GM21423 (cell line): ENCODE measurements at regions not wholly inside any gene's neighbourhood (a gene's known extent, or its start where the extent isn't known, plus 50 kb on each side); places are given as distances from the start of the nearest gene placed in this dataset.

Experiments used
- ATAC-seq: cut with Tn5 transposase; IDR thresholded peaks from one replicate; pipeline ENCODE4 v1.9.1; 2021; ENCODE audit warnings: mild to moderate bottlenecking, moderate library complexity; ENCODE audit not compliant: unreplicated experiment

DNA sequence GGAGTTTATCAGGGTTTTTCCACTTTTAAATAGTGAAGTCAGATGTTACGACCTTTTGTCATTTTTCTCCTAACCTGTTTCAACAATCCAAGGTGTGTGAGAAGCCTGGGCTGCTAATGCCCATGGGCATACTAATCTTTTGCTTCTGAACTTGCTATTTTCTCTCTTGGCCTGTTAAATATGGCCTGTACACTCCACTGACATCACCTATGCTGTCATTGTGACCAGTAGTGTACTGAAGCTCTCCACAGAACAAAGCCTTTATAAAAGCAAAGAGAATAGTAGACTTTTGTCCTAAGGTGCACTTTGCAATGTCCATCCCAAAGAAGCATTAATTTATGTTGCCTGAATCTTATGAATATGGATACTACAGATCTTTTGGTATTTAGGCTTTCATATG is 1490.5 kb downstream of the STIM2 start:
- ATAC-seq, result no peak

DNA sequence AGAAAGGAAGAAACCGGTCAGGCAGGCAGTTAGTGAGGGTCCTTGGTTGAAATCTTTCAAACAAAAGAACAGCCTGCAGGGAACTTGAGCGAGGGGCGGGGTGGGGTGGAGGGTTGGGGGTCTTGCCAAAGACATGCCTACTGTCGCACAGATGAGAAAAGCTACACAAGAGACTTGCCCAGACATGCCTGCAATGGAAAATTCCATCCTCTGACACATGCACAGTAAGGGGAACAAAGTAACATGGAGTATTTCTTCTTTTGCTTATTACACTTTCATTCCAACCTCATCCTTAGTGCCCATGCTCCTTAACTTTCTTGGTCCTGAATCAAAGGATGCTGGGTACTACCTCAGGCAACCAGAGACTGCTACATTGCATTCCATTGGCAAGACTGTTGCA is 1491.2 kb downstream of the STIM2 start:
- ATAC-seq, result no peak

GRCh38 chr4:28354880-28355656 is 1494.4 kb downstream of the STIM2 start:
- ATAC-seq, result no peak

GRCh38 chr4:28357990-28358389 is 1497.3 kb downstream of the STIM2 start:
- no peak for ATAC-seq

DNA sequence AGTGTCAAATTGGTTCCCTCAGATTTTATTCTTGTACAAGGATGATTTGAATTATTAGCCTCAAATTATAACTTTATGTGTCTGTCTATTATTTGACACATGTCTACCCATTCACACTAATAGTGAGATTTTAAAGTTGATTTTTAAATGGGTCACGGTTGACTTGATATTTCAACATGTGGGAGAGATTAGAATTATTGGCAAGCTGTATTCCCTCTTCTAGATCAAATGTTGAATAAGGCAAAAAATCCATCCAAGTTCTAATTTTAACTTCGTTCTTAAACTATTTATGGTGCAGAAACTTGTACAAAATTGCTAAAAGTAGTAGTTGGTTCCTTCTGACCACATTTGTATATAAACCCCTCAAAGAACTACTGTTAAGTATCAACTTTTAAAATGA is 1498.0 kb downstream of the STIM2 start:
- no peak for ATAC-seq

DNA sequence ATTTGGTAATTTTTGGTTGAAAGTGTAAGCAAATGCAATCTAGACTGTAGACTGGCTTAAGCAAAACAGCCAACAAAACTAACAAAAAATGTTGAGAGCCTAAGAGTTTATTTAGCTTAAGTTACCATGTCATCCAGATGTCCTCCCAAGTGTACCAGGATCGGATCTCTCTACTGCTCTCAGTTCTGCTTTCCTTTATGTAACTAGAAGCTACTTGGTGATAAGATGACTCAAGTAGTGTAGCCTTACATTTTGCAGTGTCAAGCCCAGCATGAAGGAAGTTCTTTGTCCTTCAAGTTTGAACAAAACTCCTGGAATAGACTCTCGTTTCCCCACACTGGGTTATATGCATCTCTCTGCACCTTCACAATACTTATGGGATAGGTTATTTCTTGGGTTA is 1500.0 kb downstream of the STIM2 start:
- ATAC-seq, result no peak

- ATAC-seq, result no peak
These were observed 1501.5 kb downstream of the STIM2 start for GRCh38 chr4:28362169-28362568.

DNA sequence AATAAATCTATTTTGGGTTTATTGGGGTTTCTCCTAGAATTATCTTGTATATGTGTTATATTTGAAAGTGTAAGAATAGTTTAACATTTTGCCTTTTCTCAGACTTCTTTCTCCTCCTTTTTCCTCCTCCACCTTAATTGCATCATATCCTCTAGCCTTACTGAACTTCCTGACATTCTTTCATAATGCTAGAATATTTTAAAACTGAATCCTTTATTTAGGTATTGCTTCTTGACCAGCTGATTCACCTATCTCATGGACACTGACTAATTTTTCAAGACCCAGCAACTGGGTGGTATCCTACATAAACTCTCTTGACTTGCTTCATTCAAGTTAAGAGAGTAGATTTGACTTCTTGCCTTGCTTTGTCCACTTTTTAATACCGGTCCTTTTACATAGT is 1508.9 kb downstream of the STIM2 start:
- ATAC-seq, result no peak

GRCh38 chr4:28373191-28373590 is 1512.5 kb downstream of the STIM2 start:
- no peak for ATAC-seq

- ATAC-seq, result no peak
These were observed 1513.0 kb downstream of the STIM2 start for GRCh38 chr4:28373601-28374000.

- ATAC-seq, result no peak
These were observed 1517.6 kb downstream of the STIM2 start for GRCh38 chr4:28378109-28378830.

DNA sequence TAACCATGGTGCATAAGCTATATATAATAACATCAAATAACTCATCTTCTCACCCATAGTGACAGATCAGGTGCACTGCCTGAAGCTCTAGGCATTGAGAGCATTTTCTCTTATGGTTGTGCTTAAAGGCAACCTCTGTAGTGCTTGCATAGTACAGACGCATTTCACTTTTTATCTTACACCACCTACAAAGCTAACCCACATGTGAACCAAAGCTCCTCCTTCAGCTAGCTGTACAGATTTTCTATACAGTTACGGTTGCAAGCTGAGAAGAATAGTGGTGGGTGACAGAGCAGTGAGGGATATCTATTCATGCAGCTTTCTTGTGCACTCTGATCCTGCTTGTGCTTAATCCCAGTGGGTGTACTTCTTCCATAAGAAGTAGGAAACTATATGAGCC is 1525.2 kb downstream of the STIM2 start:
- no peak for ATAC-seq

DNA sequence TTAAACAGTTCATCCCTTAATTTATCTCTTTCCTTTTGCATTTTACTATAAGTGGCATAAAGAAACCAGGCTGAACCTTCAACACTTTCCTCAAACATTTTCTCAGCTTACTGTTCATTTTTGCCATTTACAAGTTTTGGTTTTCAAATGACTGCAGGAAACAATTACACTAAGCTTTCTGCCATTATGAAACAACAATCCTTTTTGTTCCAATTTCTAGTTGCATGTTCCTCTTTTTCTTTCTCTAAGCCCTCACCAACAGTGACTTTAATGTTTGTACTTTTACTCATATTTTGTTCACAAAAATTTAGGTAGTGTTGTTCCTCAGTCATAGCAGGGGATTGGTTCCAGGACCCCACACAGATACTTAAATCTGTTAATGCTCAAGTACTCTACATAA is 1526.1 kb downstream of the STIM2 start:
- no peak for ATAC-seq

DNA sequence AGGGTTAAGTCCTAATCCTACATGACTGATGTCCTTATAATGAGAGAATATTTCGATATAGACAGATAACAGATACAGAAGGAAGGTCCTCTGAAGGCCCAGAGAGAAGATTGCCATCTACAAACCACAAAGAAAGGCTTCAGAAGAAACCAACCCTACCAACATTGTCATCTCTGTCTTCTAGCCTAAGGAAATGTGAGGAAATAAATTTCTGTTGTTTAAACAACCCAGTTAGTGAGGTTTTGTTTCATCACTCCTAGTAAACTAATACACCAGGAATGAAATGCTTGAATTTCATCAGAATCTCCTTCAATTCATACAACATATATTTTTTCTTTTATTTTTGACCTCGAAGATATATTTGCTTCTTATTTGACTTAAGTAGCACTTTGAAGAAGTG is 1527.8 kb downstream of the STIM2 start:
- no peak for ATAC-seq

DNA sequence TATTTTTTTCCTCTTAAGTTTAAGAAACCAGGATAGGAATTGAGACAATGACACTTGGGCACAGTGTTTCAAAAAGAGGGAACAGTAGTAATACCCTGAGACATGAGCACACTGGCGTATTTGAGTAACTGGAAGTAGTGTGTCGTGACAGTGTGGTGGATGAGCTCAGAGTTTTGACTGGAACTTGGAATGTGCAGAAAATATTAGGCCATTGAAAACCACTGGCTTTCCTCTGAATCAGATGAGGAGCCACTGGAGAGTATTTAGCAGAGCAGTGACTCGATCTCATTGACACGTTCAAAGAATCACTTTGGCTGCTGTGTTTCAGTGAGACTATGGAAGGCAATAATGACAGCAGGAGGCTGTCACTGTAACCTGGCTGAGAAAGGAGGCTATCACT is 1531.2 kb downstream of the STIM2 start:
- no peak for ATAC-seq

GRCh38 chr4:28402751-28403150 is 1542.1 kb downstream of the STIM2 start:
- ATAC-seq, result no peak

DNA sequence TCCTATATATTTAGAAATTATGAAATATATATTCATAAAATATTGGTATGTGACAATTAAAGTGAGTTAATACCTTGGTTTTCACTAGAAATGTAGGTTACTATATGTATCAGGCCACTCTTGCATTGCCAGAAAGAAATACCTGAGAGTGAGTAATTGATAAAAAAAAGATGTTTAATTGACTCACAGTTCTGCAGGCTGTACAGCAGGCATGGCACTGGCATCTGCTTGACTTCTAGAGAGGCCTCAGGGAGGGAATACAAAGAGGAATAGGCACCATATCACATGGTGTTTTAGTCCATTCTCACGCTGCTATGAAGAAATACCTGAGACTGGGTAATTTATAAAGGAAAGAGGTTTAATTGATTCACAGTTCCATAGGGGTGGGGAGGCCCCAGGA is 1560.6 kb downstream of the STIM2 start:
- ATAC-seq, result no peak

GRCh38 chr4:28426251-28426650 is 1565.6 kb downstream of the STIM2 start:
- ATAC-seq, result no peak

DNA sequence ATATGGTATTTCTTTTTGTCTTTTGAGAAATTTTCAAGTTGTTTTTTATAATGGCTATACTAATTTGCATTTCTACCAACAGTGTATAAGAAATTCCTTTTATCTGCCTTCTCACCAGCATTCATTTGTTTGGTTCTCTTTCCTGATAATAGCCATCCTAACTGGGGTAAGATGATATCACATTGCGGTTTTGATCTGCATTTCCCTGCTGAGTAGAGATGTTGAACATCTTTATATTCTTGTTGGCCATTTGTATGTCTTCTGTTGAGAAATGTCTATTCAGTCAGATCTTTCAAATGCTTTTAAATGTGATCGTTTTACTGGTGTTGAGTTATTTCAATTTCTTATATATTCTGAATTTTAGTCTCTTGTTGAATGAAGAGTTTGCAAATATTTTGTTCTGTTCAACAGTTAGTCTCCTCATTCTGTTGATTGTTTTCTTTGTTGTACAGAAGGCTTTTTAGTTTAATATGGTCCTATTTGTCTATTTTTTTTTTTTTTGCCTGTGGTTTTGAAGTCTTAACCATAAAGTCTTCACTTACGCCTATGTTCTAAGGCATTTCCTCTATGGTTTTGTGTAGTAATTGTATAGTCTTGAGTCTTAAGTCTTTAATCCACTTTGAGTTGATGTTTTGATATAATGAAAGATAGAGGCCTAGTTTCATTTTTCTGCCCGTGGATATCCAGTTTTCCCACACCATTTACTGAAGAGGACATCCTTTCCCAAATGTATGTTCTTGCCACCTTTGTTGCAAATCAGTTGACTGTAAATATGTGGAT is 1566.9 kb downstream of the STIM2 start:
- ATAC-seq, result no peak

DNA sequence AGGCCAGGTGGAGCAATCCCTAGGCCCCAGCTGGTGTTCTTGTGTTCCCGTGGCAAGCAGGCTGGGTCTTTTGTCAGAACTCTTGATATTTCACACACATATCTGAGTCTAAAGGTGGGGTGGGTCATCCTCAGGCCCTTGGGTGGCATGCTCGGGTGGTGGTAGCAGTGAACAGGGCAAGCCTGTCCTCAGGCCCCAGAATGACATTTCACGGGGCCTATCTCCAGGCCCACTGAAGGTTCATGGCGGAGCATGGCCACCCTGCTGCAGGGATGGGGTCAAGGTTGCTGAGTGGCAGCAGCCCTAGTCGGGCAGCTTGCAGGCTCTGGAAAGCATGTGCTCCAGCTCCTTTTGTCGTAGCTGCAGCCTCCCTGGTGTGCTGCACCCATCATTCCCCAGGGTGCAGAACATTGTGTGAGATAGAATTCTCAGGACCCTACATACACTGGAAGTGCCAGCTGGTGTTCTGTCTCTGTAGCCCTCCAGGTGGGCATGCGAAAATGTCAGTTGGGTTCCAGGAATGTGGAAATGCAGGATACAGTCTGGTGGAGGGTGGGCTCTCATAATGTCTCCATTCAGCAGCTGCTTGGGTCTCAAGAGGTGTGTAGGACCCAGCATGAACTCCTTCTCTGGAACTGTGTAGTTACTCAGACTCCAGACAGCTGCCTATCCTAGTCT is 1571.8 kb downstream of the STIM2 start:
- ATAC-seq, result no peak

DNA sequence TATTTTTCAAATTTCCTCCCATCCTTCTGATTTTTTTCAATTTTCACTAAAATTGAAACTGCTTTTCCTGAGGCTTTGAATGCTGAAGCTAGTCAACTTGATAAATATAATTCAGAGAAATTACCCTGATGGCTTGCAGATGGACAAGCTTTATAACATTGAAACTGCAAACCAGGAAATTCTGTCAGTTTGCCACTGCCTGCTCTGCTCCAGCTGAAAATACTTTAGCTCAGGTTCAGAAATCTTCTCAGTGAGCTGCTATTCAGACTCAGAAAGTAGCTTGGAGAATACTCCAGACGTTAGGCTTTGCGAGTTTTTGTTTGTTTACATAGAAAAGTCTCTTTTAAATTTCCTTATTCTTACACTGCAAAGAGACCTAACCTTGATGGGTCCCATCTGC is 1574.7 kb downstream of the STIM2 start:
- ATAC-seq, result no peak
